ACHN (cell line): ENCODE measurements at regions not wholly inside any gene's neighbourhood (a gene's known extent, or its start where the extent isn't known, plus 50 kb on each side); places are given as distances from the start of the nearest gene placed in this dataset.

Experiments
- DNase-seq: peaks from one replicate; pipeline ENCODE4 v3.0.0-alpha.2; 2015
- in situ Hi-C: cut with HindIII; loops from 2 replicates; pipeline ENCODE4 v1.10.0; 2017; ENCODE audit warnings: low sequenced_read_pairs, low pct_ligation_motif_present, low pct_unique_long_range_greater_than_20kb

DNA sequence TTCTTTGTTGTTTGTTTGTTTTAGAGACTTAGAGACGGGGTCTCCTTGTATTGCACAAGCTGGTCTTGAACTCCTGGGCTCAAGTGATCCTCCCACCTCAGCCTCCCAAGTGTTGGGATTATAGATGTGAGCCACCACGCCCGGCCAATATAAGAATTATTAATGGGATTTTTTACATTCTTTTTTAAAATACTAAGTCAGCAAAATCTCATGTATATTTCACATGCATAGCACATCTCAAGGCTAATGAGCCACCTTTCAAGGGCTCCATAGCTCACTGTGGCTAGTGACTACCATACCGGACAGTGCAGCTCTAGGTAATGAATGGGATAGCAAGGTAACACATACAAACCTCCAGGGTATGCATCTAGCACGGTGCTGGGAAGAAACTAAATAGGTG lies 361.4 kb downstream of the SAMD5 start:
- no peak for DNase-seq

GRCh38 chr6:147870506-147871110 lies 362.1 kb downstream of the SAMD5 start:
- in situ Hi-C loops = no loop called here
- no peak for DNase-seq

More for the DNA sequence above, 361.4 kb downstream of the SAMD5 start:
- in situ Hi-C loops = no loop called here

DNA sequence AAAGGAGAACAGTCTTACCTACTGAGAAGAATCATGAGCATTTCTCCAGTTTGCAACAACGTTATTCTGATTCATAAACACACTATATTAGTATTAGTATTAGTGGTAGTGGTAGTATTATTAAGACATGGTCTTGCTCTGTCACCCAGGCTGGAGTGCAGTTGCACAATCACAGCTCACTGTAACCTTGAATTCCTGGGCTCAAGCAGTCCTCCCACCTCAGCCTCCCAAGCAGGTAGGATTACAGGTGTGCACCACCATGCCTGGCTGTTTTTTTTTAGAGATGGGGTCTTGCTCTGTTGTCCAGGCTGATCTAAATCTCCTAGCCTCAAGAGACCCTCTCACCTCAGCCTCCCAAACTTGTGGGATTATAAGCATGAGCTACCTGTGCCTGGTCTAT lies 363.5 kb downstream of the SAMD5 start:
- no peak for DNase-seq
- in situ Hi-C loops = no loop called here

DNA sequence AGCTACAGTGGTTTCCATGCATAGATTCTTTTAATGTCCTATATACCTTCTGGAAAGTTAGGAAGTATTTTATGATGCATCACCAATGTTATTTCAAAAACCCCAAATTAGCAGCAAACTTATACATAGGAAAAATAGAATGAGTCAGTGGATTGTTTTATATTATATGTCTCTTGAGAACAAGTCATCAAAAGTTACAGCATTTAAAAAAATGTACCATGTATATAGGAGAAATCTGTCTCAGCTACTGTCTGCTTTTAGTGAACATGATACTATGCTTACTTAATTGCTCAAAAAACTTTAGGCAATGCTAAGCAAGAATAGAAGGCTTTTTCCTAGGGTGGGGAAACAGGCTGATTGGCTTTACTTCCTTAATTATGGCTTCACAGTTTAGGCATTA lies 365.3 kb downstream of the SAMD5 start:
- no peak for DNase-seq
- in situ Hi-C loops = no loop called here

- in situ Hi-C loops = no loop called here
- no peak for DNase-seq
Observed at GRCh38 chr6:147874322-147874721, 365.8 kb downstream of the SAMD5 start.

GRCh38 chr6:147879031-147879580 lies 370.6 kb downstream of the SAMD5 start:
- in situ Hi-C loops = no loop called here
- no peak for DNase-seq

DNA sequence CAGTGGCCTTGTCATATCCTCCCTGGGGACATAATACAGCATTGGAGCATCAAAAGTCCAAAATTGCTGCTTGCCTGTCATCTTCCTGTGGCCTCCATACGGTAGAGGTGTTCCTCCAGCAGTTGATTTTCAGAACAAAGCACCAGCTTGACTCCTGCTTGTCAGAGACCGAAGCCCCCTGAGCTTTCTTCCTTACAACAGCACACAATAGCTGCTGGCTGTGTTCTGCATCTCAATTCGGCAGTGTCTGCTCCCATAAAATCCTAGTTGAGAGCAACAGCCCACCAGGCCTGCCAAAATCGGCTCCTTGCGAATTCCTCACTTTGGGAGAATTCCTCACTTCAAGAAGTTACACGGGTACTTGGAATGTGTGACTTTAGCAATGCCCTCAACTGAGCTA lies 372.9 kb downstream of the SAMD5 start:
- no peak for DNase-seq
- in situ Hi-C loops = no loop called here

GRCh38 chr6:147888374-147888773 lies 379.9 kb downstream of the SAMD5 start:
- DNase-seq = no peak
- in situ Hi-C loops = no loop called here

GRCh38 chr6:147891671-147892070 lies 383.2 kb downstream of the SAMD5 start:
- no peak for DNase-seq
- in situ Hi-C loops = no loop called here

GRCh38 chr6:147892476-147892875 lies 384.0 kb downstream of the SAMD5 start:
- DNase-seq = no peak
- in situ Hi-C loops = no loop called here

DNA sequence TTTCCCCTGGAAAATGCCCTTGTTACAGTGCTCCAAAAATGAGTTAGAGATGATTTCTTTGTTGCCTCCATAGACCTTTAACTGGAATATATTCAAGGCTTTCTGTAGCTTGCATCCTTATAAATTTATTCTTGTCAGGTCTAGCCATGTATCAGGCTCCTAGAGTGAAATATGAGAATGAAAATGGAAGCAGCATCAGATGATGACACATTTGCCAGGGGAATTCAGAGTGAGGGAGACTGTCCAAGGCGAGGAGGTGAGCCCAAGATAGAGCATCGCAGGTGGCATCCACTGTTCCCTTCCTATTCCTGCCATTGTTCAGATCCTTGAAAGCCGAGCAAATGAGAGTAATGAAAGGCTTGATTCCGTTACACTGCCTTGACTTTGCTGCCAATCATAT lies 386.8 kb downstream of the SAMD5 start:
- no peak for DNase-seq
- in situ Hi-C loops = no loop called here

- DNase-seq = no peak
- in situ Hi-C loops = no loop called here
Observed at GRCh38 chr6:147900247-147900830, 391.8 kb downstream of the SAMD5 start.

DNA sequence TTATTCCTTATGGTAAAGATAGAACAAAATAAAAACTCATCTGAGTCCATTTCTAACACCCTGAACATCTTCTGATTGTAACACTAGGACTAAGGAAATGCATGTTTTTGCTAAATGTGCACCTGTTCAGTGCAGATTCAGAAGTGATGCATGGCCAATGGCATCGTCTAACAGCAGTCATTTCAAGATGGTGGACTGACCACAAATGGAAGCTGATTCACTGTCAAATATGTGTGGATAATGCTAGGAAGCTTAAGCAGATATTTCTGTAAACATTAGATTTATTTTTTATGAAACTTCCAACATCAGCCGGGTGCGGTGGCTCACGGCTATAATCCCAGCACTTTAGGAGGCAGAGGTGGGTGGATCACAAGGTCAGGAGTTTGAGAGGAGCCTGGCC lies 394.8 kb downstream of the SAMD5 start:
- in situ Hi-C loops = no loop called here
- DNase-seq = no peak

GRCh38 chr6:147903931-147904330 lies 395.4 kb downstream of the SAMD5 start:
- in situ Hi-C loops = no loop called here
- DNase-seq = no peak

GRCh38 chr6:147904416-147904815 lies 395.9 kb downstream of the SAMD5 start:
- in situ Hi-C loops = no loop called here
- no peak for DNase-seq

GRCh38 chr6:147905711-147906110 lies 397.2 kb downstream of the SAMD5 start:
- in situ Hi-C loops = no loop called here
- DNase-seq = no peak

DNA sequence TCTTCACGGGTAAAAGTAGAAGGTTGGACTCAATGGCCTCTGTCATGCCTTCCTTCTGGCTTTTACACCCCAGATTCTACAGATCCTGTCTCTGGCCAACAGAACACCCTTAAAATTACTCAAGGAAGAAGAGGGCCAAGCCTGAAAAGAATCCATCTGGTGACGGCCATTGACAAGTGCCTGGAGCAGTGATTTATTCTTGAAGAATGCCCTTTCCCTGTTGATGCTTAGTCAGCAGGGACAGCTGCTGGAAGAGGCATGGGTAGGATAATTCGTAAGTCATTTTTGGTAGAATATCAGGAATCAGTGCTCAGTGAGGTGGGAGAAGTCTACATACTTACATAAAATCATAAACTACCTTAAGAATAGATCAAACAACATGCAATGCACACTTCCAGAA lies 397.9 kb downstream of the SAMD5 start:
- in situ Hi-C loops = no loop called here
- DNase-seq = no peak

- in situ Hi-C loops = no loop called here
Observed at GRCh38 chr6:147909640-147910039, 401.1 kb downstream of the SAMD5 start.

GRCh38 chr6:147910281-147910680 lies 401.8 kb downstream of the SAMD5 start:
- in situ Hi-C loops = no loop called here
- DNase-seq = no peak

More at GRCh38 chr6:147909640-147910039, 401.1 kb downstream of the SAMD5 start:
- no peak for DNase-seq

- DNase-seq = no peak
- in situ Hi-C loops = no loop called here
Observed at GRCh38 chr6:147911057-147911456, 402.6 kb downstream of the SAMD5 start.
